ENCODE measurements at regions not wholly inside any gene's neighbourhood (a gene's known extent, or its start where the extent isn't known, plus 50 kb on each side); places are given as distances from the start of the nearest gene placed in this dataset.

DNA sequence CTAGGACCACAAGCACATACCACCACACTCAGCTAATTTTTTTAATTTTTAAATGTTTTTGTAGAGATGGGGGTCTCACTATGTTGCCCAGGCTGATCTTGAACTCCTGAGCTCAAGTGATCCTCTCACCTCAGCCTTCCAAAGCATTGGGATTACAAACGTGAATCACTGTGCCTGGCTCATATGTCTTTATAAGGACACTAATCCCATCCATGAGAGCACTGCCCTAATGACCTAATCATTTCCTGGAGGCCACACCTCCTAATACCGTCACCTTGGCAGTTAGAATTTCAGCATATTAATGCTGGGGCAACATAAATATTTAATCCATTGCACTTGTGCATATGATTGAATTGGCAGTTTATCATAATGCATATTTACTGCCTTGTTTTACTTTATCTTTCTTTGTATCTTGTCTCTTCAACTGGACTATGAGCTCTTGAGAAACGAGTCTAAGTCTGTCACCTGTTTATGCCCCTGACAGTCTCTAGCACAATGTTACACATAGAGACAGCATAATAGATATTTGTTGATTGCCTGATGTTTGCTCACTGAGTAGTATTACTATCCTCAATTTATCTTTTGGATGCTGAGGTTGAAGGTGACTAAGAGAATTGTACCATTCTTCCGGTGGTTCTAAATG is 172.0 kb downstream of the AASDH start:
- Histone ChIP-seq H3K27ac (no peak overlapping the region), H3K36me3 (no peaks in the 10 kb centered on the region), H3K4me1 (no peaks in the 10 kb centered on the region), H3K4me3 (no peak overlapping the region), H3K9me3 (no peaks in the 10 kb centered on the region), H3K27me3 (no peaks in the 10 kb centered on the region)
- WGBS, 2 donors = 32 to 48% methylated on average over 4 of the region's 4 CpGs
- ATAC-seq (peak in 1 of 4 donors; percentile 46), DNase-seq (no peak), FAIRE-seq (no peak)
- no peak for TF ChIP-seq CTCF (IDR thresholded peaks at IDR 0.05)
- intact Hi-C loops (cut with DNase I) = no loop called here

DNA sequence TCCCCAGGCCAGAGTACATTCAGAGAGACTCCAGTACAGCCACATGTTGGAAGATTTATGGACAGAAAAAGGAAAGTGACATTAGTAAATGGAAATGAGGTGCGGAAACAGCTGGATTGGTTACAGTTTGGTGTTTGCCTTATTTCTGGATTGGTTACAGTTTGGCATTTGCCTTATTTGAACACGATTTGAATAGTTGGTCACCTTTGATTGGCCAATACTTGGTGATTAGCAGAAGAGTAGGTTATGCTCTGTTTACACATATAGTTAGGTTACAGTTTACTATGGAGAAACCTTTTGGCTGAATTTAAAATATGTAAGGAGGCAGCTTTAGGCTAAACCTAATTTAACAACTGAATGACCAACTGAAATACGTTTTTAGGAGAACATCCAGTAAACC is 173.7 kb downstream of the AASDH start:
- H3K4me3 ChIP-seq = no peak overlapping the region
- ATAC-seq (no peak), FAIRE-seq (no peak), DNase-seq (no peak)
- no peaks in the 10 kb centered on the region for H3K9me3 ChIP-seq
- WGBS, 2 donors = 63 to 78% methylated on average over 3 of the region's 3 CpGs
- no peak for TF ChIP-seq CTCF (IDR thresholded peaks at IDR 0.05)
- intact Hi-C loops (cut with DNase I) = no loop called here
- no peaks in the 10 kb centered on the region for H3K4me1 ChIP-seq
- H3K27ac ChIP-seq = no peak overlapping the region
- no peaks in the 10 kb centered on the region for H3K36me3 ChIP-seq
- H3K27me3 ChIP-seq = no peaks in the 10 kb centered on the region

- no peak overlapping the region for H3K4me3 ChIP-seq
- no peak for TF ChIP-seq CTCF (IDR thresholded peaks at IDR 0.05)
- H3K4me1 ChIP-seq = no peaks in the 10 kb centered on the region
- H3K27ac ChIP-seq = no peak overlapping the region
- no peaks in the 10 kb centered on the region for H3K36me3 ChIP-seq
- ATAC-seq = no peak
- 83 to 87% methylated on average over 2 of the region's 2 CpGs for WGBS, 2 donors
- no peaks in the 10 kb centered on the region for H3K9me3 ChIP-seq
- FAIRE-seq = no peak
- H3K27me3 ChIP-seq = no peaks in the 10 kb centered on the region
- intact Hi-C loops (cut with DNase I) = no loop called here
- no peak for DNase-seq
Measured at GRCh38 chr4:56212774-56213173, 174.5 kb downstream of the AASDH start.

- intact Hi-C loops (cut with DNase I) = no loop called here
- Histone ChIP-seq H3K27me3 (no peaks in the 10 kb centered on the region), H3K27ac (no peak overlapping the region), H3K4me3 (no peak overlapping the region), H3K9me3 (no peaks in the 10 kb centered on the region), H3K36me3 (no peaks in the 10 kb centered on the region), H3K4me1 (no peaks in the 10 kb centered on the region)
- DNase-seq = no peak
- TF ChIP-seq CTCF (IDR thresholded peaks at IDR 0.05) = no peak
- FAIRE-seq = no peak
- ATAC-seq = no peak
- 82 to 94% methylated on average over 3 of the region's 3 CpGs for WGBS, 2 donors
Measured at GRCh38 chr4:56211202-56211601, 176.1 kb downstream of the AASDH start.

- no peaks in the 10 kb centered on the region for H3K27me3 ChIP-seq
- no peak for FAIRE-seq
- no peak for TF ChIP-seq CTCF (IDR thresholded peaks at IDR 0.05)
Measured at GRCh38 chr4:56210397-56210796, 176.9 kb downstream of the AASDH start.

More at GRCh38 chr4:56210397-56210796, 176.9 kb downstream of the AASDH start:
- no peak for ATAC-seq
- intact Hi-C loops (cut with DNase I) = no loop called here
- 26 to 29% methylated on average over 1 of the region's 1 CpG for WGBS, 2 donors
- Histone ChIP-seq H3K27ac (no peak overlapping the region), H3K36me3 (no peaks in the 10 kb centered on the region), H3K4me3 (no peak overlapping the region), H3K4me1 (no peaks in the 10 kb centered on the region), H3K9me3 (no peaks in the 10 kb centered on the region)
- no peak for DNase-seq

Measured in pancreas (tissue), 10 donors.